GM23338 (cell line): ENCODE measurements at regions not wholly inside any gene's neighbourhood (a gene's known extent, or its start where the extent isn't known, plus 50 kb on each side); places are given as distances from the start of the nearest gene placed in this dataset.

ENCODE experiments used
- ATAC-seq: fragments of 200-7000 bp; cut with Tn5 transposase; 3 replicates; pipeline ENCODE4 v1.9.1; 2020
- DNase-seq: peaks from one replicate; pipeline ENCODE4 v3.0.0-alpha.2; 2015; ENCODE audit warnings: low spot score
- H2AFZ ChIP-seq: fragments of 200-600 bp; sonication (generic); 2 replicates; pipeline ENCODE4 v1.8.0; 2016; ENCODE audit warnings: antibody characterized with exemption, mild to moderate bottlenecking, moderate library complexity
- H3F3A ChIP-seq: fragments of 200-600 bp; sonication (generic); replicated peaks from 2 replicates; pipeline ENCODE4 v1.8.0; 2017; ENCODE audit warnings: antibody characterized with exemption, mixed run types, low read depth
- H3K27ac ChIP-seq: fragments of 200-600 bp; sonication (generic); 2 replicates; pipeline ENCODE4 v1.6.1; 2016; ENCODE audit warnings: low read depth
- H3K27me3 ChIP-seq: fragments of 200-600 bp; sonication (generic); 2 replicates; pipeline ENCODE4 v1.8.0; 2016; ENCODE audit warnings: mild to moderate bottlenecking, mixed run types, moderate library complexity; ENCODE audit not compliant: insufficient read depth
- H3K36me3 ChIP-seq: fragments of 200-600 bp; sonication (generic); 2 replicates; pipeline ENCODE4 v1.8.0; 2016; ENCODE audit warnings: mild to moderate bottlenecking; ENCODE audit not compliant: insufficient read depth
- H3K4me1 ChIP-seq: fragments of 200-600 bp; sonication (generic); 2 replicates; pipeline ENCODE4 v1.8.0; 2016; ENCODE audit warnings: mild to moderate bottlenecking, moderate library complexity; ENCODE audit not compliant: insufficient read depth
- H3K4me2 ChIP-seq: fragments of 200-600 bp; sonication (generic); 2 replicates; pipeline ENCODE4 v1.7.1; 2017; ENCODE audit warnings: mixed run types
- H3K4me3 ChIP-seq: fragments of 200-600 bp; sonication (generic); 2 replicates; pipeline ENCODE4 v1.6.1; 2016; ENCODE audit warnings: mixed run types
- H3K79me2 ChIP-seq: fragments of 200-600 bp; sonication (generic); replicated peaks from 2 replicates; pipeline ENCODE4 v1.8.0; 2017; ENCODE audit warnings: mild to moderate bottlenecking; ENCODE audit not compliant: insufficient read depth
- H3K9me2 ChIP-seq: fragments of 200-600 bp; sonication (generic); 2 replicates; pipeline ENCODE4 v1.8.0; 2017; ENCODE audit not compliant: insufficient read depth
- H4K20me1 ChIP-seq: fragments of 200-600 bp; sonication (generic); replicated peaks from 2 replicates; pipeline ENCODE4 v1.8.0; 2017; ENCODE audit warnings: mild to moderate bottlenecking; ENCODE audit not compliant: insufficient read depth
- H3K27ac Mint-ChIP-seq: 2 replicates; pipeline ENCODE4 v1.8.0; 2020; ENCODE audit warnings: inconsistent platforms, mild to moderate bottlenecking, moderate library complexity, mixed read lengths
- H3K27me3 Mint-ChIP-seq: 3 replicates; pipeline ENCODE4 v1.8.0; 2022; ENCODE audit warnings: low read depth, mild to moderate bottlenecking, moderate library complexity, mixed read lengths, inconsistent platforms; ENCODE audit not compliant: insufficient read depth, poor library complexity
- H3K36me3 Mint-ChIP-seq: 3 replicates; pipeline ENCODE4 v1.8.0; 2021; ENCODE audit warnings: low read depth, mild to moderate bottlenecking, inconsistent platforms, moderate library complexity, mixed read lengths
- H3K4me1 Mint-ChIP-seq: 3 replicates; pipeline ENCODE4 v1.8.0; 2020; ENCODE audit warnings: mild to moderate bottlenecking, inconsistent platforms, mixed read lengths
- H3K4me3 Mint-ChIP-seq: 3 replicates; pipeline ENCODE4 v1.8.0; 2021; ENCODE audit warnings: moderate library complexity, mild to moderate bottlenecking, inconsistent platforms, mixed read lengths
- H3K9me3 Mint-ChIP-seq: 3 replicates; pipeline ENCODE4 v1.8.0; 2020; ENCODE audit warnings: moderate library complexity, mild to moderate bottlenecking, inconsistent platforms, mixed read lengths
- CREB1 ChIP-seq: fragments of 250-450 bp; sonication (Bioruptor Pico); IDR thresholded peaks from 2 replicates; pipeline ENCODE4 v1.5.0; 2020; ENCODE audit warnings: low read depth, mild to moderate bottlenecking, moderate library complexity
- CTCF ChIP-seq, 2 experiments: fragments of 200-600 bp in 1 of 2; sonication (generic) in 1 of 2; conservative IDR thresholded peaks; 2 replicates each; pipeline versions ENCODE4 v1.5.1 to v1.6.1; 2016 to 2017; ENCODE audit warnings: antibody characterized with exemption in 2 of 2, low read depth in 2 of 2, mild to moderate bottlenecking in 2 of 2, moderate library complexity in 1 of 2
- EZH2 ChIP-seq: fragments of 200-600 bp; sonication (generic); IDR thresholded peaks from one replicate; pipeline ENCODE4 v1.8.0; 2017; ENCODE audit warnings: antibody characterized with exemption, mild to moderate bottlenecking, low read depth; ENCODE audit not compliant: unreplicated experiment
- EZH2phosphoT487 ChIP-seq: fragments of 200-600 bp; sonication (generic); IDR thresholded peaks from one replicate; pipeline ENCODE4 v1.8.1; 2018; ENCODE audit warnings: antibody characterized with exemption; ENCODE audit not compliant: unreplicated experiment
- JUNB ChIP-seq: IDR thresholded peaks from one replicate; pipeline ENCODE4 v1.6.1; 2016; ENCODE audit warnings: antibody characterized with exemption; ENCODE audit not compliant: unreplicated experiment
- NANOG ChIP-seq: IDR thresholded peaks from 2 replicates; pipeline ENCODE4 v1.6.1; 2016; ENCODE audit warnings: antibody characterized with exemption, borderline replicate concordance
- POLR2AphosphoS5 ChIP-seq: IDR thresholded peaks from 2 replicates; pipeline ENCODE4 v1.6.1; 2016; ENCODE audit warnings: antibody characterized with exemption, low read depth
- REST ChIP-seq: IDR thresholded peaks from one replicate; pipeline ENCODE4 v1.6.1; 2018; ENCODE audit warnings: antibody characterized with exemption; ENCODE audit not compliant: unreplicated experiment
- STAT1 ChIP-seq: IDR thresholded peaks from one replicate; pipeline ENCODE4 v1.6.1; 2016; ENCODE audit warnings: antibody characterized with exemption; ENCODE audit not compliant: unreplicated experiment
- ZNF114 ChIP-seq: fragments of 250-450 bp; sonication (Bioruptor Pico); IDR thresholded peaks from 2 replicates; pipeline ENCODE4 v1.5.0; 2020; ENCODE audit warnings: mild to moderate bottlenecking, moderate library complexity
- ZNF331 ChIP-seq: fragments of 250-450 bp; sonication (Bioruptor Pico); IDR thresholded peaks from 2 replicates; pipeline ENCODE4 v1.5.0; 2020; ENCODE audit warnings: low read depth, mild to moderate bottlenecking, moderate library complexity
- ZNF462 ChIP-seq: fragments of 250-450 bp; sonication (Bioruptor Pico); IDR thresholded peaks from 2 replicates; pipeline ENCODE4 v1.5.0; 2020; ENCODE audit warnings: mild to moderate bottlenecking, moderate library complexity
- TF ChIP-seq, protein P1 (sequence below): IDR thresholded peaks from 2 replicates; pipeline ENCODE4 v1.6.1; 2016; ENCODE audit warnings: antibody characterized with exemption

- no peaks in the 10 kb centered on the region for H3K27me3 ChIP-seq
- H3K4me1 Mint-ChIP-seq = no peaks in the 10 kb centered on the region; the same call in 2 of the 3 replicates
- H3K36me3 ChIP-seq = no peaks in the 10 kb centered on the region
- no peaks in the 10 kb centered on the region for H3K9me3 Mint-ChIP-seq
- H3F3A ChIP-seq = no peaks in the 10 kb centered on the region
- H3K27ac Mint-ChIP-seq = no peak overlapping the region
- TF ChIP-seq, protein P1, sequence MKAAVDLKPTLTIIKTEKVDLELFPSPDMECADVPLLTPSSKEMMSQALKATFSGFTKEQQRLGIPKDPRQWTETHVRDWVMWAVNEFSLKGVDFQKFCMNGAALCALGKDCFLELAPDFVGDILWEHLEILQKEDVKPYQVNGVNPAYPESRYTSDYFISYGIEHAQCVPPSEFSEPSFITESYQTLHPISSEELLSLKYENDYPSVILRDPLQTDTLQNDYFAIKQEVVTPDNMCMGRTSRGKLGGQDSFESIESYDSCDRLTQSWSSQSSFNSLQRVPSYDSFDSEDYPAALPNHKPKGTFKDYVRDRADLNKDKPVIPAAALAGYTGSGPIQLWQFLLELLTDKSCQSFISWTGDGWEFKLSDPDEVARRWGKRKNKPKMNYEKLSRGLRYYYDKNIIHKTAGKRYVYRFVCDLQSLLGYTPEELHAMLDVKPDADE = no peak
- no peak for TF ChIP-seq ZNF331 (CRISPR knock-in tag)
- TF ChIP-seq JUNB = no peak
- TF ChIP-seq EZH2phosphoT487 = no peak
- TF ChIP-seq POLR2AphosphoS5 = no peak
- TF ChIP-seq EZH2 = no peak
- TF ChIP-seq STAT1 = no peak
- no peak for TF ChIP-seq REST
- TF ChIP-seq ZNF114 (CRISPR knock-in tag) = no peak
- TF ChIP-seq CTCF (conservative IDR thresholded peaks at IDR 0.05; ENCODE audit: low read depth in 2 of 2) = no peak
- TF ChIP-seq ZNF462 (CRISPR knock-in tag) = no peak
- TF ChIP-seq NANOG = no peak
- no peak for TF ChIP-seq CREB1
- no peak overlapping the region for H3K4me2 ChIP-seq
- no peak overlapping the region for H3K4me3 ChIP-seq
- H3K4me3 Mint-ChIP-seq = no peak overlapping the region
- no peaks in the 10 kb centered on the region for H4K20me1 ChIP-seq
- no peaks in the 10 kb centered on the region for H3K79me2 ChIP-seq
- H3K9me2 ChIP-seq = no peaks in the 10 kb centered on the region
- H3K27me3 Mint-ChIP-seq = peaks cover 7% of the 10 kb centered on the region
- no peaks in the 10 kb centered on the region for H3K36me3 Mint-ChIP-seq
- DNase-seq (no peak), ATAC-seq (no peak)
- no peak overlapping the region for H3K27ac ChIP-seq
- no peaks in the 10 kb centered on the region for H3K4me1 ChIP-seq
- no peak overlapping the region for H2AFZ ChIP-seq
Measured at GRCh38 chr11:44383246-44383645, 73.3 kb upstream of the ALX4 start.
